Heart left ventricle (tissue), 13 donors: ENCODE measurements at regions not wholly inside any gene's neighbourhood (a gene's known extent, or its start where the extent isn't known, plus 50 kb on each side); places are given as distances from the start of the nearest gene placed in this dataset.

Experiments
- POLR2A ChIP-seq, 2 donors: fragments of 450-650 bp; IDR thresholded peaks; one replicate each; pipeline ENCODE4 v1.6.1; 2017; ENCODE audit warnings: antibody characterized with exemption in 2 of 2, mild to moderate bottlenecking in 2 of 2, moderate library complexity in 2 of 2
- TF ChIP-seq, protein P1 (sequence below), 12 donors: fragments of 200-600 bp; sonication (generic) in 4 of 12; IDR thresholded peaks; one replicate each; pipeline versions ENCODE4 v1.5.0 to v1.8.0; 2018 to 2022; ENCODE audit warnings: antibody characterized with exemption in 12 of 12, mild to moderate bottlenecking in 5 of 12
- donor health status: ischemic (EF 13 %, LVEDD 7.1; RV severe dilation, severe dysfunction).
- donor health status: DM: no; HTN: yes; CAD: no.
- donor health status: DM: no; HTN: no; CAD: no.
- donor health status: ischemic (EF 25% LVEDD 6.9; RV normal size, moderate dysfunction).
- donor health status: ischemic (EF 25% LVEDD 5.7; RV mildly dilated, moderate dysfunction).
- donor health status: ischemic (EF 35%, LVEDD 5.7; RV mildly dilated, moderate dysfunction).
- donor health status: nonischemic (EF 11% LVEDD 7.7; RV severe dilation, severe dysfunction).
- donor health status: DM: yes; HTN: yes; CAD: no.
- donor health status: PGD.
- donor health status: ischemic (EF 29% LVEDD 5.4; RV normal size, mild dysfunction).
- donor health status: nonischemic (EF 23%, LVEDD 6.1; RV moderate dilation, normal function).

DNA sequence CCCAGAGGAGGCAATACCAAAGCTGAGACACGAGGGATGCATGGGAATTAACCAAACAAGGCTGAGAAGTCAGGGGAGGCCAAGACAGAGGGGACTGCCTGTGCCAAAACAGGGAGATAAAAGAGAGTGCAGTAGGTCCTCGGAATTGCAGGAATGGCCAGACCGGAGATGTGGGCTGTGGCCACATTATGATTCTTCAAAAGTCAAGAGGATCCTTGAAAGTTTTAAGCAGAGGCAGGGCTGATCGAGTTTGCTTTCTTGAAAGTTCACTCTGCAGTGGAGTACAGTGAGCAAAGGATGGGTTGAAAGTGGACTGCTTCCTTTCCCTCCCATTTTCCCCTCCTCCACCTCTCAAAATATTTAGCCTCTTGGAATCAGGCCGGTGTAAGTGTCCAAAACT, 73.9 kb upstream of the ADAMTS9 start:
- TF ChIP-seq, protein P1, sequence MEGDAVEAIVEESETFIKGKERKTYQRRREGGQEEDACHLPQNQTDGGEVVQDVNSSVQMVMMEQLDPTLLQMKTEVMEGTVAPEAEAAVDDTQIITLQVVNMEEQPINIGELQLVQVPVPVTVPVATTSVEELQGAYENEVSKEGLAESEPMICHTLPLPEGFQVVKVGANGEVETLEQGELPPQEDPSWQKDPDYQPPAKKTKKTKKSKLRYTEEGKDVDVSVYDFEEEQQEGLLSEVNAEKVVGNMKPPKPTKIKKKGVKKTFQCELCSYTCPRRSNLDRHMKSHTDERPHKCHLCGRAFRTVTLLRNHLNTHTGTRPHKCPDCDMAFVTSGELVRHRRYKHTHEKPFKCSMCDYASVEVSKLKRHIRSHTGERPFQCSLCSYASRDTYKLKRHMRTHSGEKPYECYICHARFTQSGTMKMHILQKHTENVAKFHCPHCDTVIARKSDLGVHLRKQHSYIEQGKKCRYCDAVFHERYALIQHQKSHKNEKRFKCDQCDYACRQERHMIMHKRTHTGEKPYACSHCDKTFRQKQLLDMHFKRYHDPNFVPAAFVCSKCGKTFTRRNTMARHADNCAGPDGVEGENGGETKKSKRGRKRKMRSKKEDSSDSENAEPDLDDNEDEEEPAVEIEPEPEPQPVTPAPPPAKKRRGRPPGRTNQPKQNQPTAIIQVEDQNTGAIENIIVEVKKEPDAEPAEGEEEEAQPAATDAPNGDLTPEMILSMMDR (IDR thresholded peaks at IDR 0.05) = no peak
- no peak for TF ChIP-seq POLR2A (IDR thresholded peaks at IDR 0.05)
